GM10248 (cell line): ENCODE measurements at regions not wholly inside any gene's neighbourhood (a gene's known extent, or its start where the extent isn't known, plus 50 kb on each side); places are given as distances from the start of the nearest gene placed in this dataset.
"Not testable (repeated sequence)": the region's sequence is repeated elsewhere in the genome, so short reads cannot be mapped to it uniquely, and the experiment has no call there.

Experiments used
- CTCF ChIA-PET: fragments of 300-600 bp; sonication (Branson Sonifier 250); formaldehyde crosslinking; extraction: SDS; loops from one replicate; lab custom pipeline; 2021; ENCODE audit warnings: antibody characterized with exemption; lab: Yijun Ruan, JAX
- POLR2A ChIA-PET: fragments of 350-650 bp; sonication (Branson Sonifier 250); formaldehyde crosslinking; extraction: SDS; loops from one replicate; lab custom pipeline; 2020; ENCODE audit warnings: antibody characterized with exemption; lab: Yijun Ruan, JAX
- DNase-seq: peaks from one replicate; pipeline ENCODE4 v3.0.0; 2012; ENCODE audit errors: extremely low spot score
- CTCF ChIP-seq: IDR thresholded peaks from 2 replicates; pipeline ENCODE4 v1.5.1; 2012; ENCODE audit warnings: mild to moderate bottlenecking, low read depth; ENCODE audit errors: extremely low read depth, missing control alignments, control extremely low read depth

GRCh38 chr9:117938086-117938485 is 233.9 kb downstream of the TLR4 start:
- CTCF ChIA-PET, result no interaction called here
- DNase-seq, result no peak
- POLR2A ChIA-PET, result no interaction called here
- no peak for TF ChIP-seq CTCF

GRCh38 chr9:117938896-117939295 is 234.7 kb downstream of the TLR4 start:
- no peak for DNase-seq
- no peak for TF ChIP-seq CTCF
- CTCF ChIA-PET, result no interaction called here
- POLR2A ChIA-PET, result no interaction called here

GRCh38 chr9:117944750-117945149 is 240.5 kb downstream of the TLR4 start:
- DNase-seq, CTCF ChIA-PET, POLR2A ChIA-PET: not testable (repeated sequence)

- DNase-seq, result no peak
- ChIA-PET POLR2A (no interaction called here), CTCF (no interaction called here)
- TF ChIP-seq CTCF, result no peak
Measured at GRCh38 chr9:117945286-117945685, 241.1 kb downstream of the TLR4 start.

- ChIA-PET CTCF (no interaction called here), POLR2A (no interaction called here)
- DNase-seq, result no peak
- no peak for TF ChIP-seq CTCF
Measured at GRCh38 chr9:117951127-117951526, 246.9 kb downstream of the TLR4 start.

- DNase-seq, result no peak
- no peak for TF ChIP-seq CTCF
- POLR2A ChIA-PET, result no interaction called here
- CTCF ChIA-PET, result no interaction called here
Measured at GRCh38 chr9:117952581-117952980, 248.4 kb downstream of the TLR4 start.

- CTCF ChIA-PET, result interaction anchor here (1.0 to 1.5 kb wide), 3 partner anchors 13 to 24 kb away, joined by 3 read pairs; no protein-coding TSS in a partner anchor
Measured at GRCh38 chr9:117957267-117957666, 253.1 kb downstream of the TLR4 start.

More at GRCh38 chr9:117957267-117957666, 253.1 kb downstream of the TLR4 start:
- TF ChIP-seq CTCF, result no peak
- POLR2A ChIA-PET, result no interaction called here
- no peak for DNase-seq
